ENCODE measurements at regions not wholly inside any gene's neighbourhood (a gene's known extent, or its start where the extent isn't known, plus 50 kb on each side); places are given as distances from the start of the nearest gene placed in this dataset.

GRCh38 chr5:111952555-111952954 lies 195.6 kb upstream of the NREP start:
- Histone ChIP-seq H3K36me3 (replicated peaks in 1 of 2; ENCODE audit: control insufficient read depth in 2 of 2, insufficient read depth in 2 of 2, low read length in 2 of 2) (no peaks in the 10 kb centered on the region), H2BK12ac (ENCODE audit: low read length) (no peak overlapping the region), H3K79me1 (ENCODE audit: low read depth, low read length) (no peaks in the 10 kb centered on the region), H2BK15ac (ENCODE audit: low read length) (no peak overlapping the region), H3K23ac (ENCODE audit: low read depth, low read length, poor library complexity) (no peak overlapping the region), H3K4me3 (ENCODE audit: low read length in 2 of 2) (no peak overlapping the region), H3K27ac (replicated peaks; ENCODE audit: low read length) (no peak overlapping the region), H3K4me2 (ENCODE audit: insufficient read depth, low read length, poor library complexity, severe bottlenecking) (no peak overlapping the region), H4K91ac (ENCODE audit: low read depth, low read length, poor library complexity) (no peak overlapping the region), H3K14ac (ENCODE audit: low read length) (no peak overlapping the region), H3K18ac (ENCODE audit: low read length) (no peak overlapping the region), H2BK120ac (ENCODE audit: low read depth, low read length) (no peak overlapping the region), H4K8ac (ENCODE audit: low read depth, low read length) (no peak overlapping the region), H3K27me3 (ENCODE audit: control insufficient read depth in 3 of 3, insufficient read depth in 3 of 3, low read depth in 1 of 3, low read length in 3 of 3) (no peaks in the 10 kb centered on the region), H2BK5ac (ENCODE audit: low read length) (no peak overlapping the region), H2AFZ (ENCODE audit: low read length) (no peak overlapping the region), H3K9me3 (replicated peaks in 1 of 2; ENCODE audit: control insufficient read depth in 2 of 2, insufficient read depth in 1 of 2, low read depth in 1 of 2, low read length in 2 of 2) (no peaks in the 10 kb centered on the region), H3K4me1 (ENCODE audit: control insufficient read depth in 2 of 2, insufficient read depth in 1 of 2, low read depth in 1 of 2, low read length in 2 of 2) (no peaks in the 10 kb centered on the region), H2AK5ac (ENCODE audit: low read depth, low read length) (no peak overlapping the region), H3K4ac (ENCODE audit: low read length) (no peak overlapping the region), H3K9ac (ENCODE audit: low read depth, low read length, poor library complexity) (no peak overlapping the region)
- no CpG with 5 or more reads among the region's 2 CpGs for WGBS, 2 donors (ENCODE audit: extremely low coverage in 2 of 2, insufficient read length in 2 of 2, insufficient replicate concordance in 1 of 2)
- no peak for DNase-seq (ENCODE audit: low spot score)

GRCh38 chr5:111950660-111951059 lies 193.7 kb upstream of the NREP start:
- no peaks in the 10 kb centered on the region for H3K4me1 ChIP-seq (ENCODE audit: control insufficient read depth in 2 of 2, insufficient read depth in 1 of 2, low read depth in 1 of 2, low read length in 2 of 2)

DNA sequence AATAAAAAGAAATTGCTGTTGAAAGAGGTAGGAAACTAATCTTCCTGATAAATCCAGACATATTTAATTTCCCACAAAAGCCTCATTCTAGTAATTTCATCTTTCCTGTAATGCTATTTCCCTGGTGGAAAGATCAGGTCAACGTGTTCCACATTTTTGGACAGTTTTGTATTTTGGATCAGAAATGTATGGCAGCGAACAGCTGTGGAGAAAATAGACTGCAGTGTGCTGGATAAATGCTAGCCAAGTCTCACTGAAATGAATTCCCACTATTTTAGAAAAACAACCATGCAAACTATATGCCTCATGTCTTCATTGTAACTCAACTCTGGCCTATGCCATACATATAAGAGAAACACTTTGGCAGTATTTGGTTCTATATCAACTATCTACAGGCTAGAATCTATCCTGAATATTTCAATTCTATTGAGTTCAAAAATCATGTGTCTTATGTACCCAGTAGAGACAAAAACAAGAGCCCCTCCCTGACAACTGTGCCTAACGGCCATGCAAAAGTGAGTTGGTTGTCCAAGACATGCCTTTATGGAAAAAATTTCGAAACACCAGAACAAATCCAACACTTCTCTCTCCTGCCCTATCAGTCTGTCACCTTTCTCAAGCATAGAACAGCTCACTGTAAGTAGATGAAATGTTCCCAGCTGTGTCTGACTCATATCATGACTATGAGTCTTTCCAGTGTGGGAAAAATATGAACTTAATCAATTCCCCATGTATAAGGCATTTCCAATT lies 191.3 kb upstream of the NREP start:
- H2AFZ ChIP-seq (ENCODE audit: low read length), result no peak overlapping the region
- no CpG with 5 or more reads among the region's 4 CpGs for WGBS, 2 donors (ENCODE audit: extremely low coverage in 2 of 2, insufficient read length in 2 of 2, insufficient replicate concordance in 1 of 2)
- H3K14ac ChIP-seq (ENCODE audit: low read length), result no peak overlapping the region
- no peak overlapping the region for H3K27ac ChIP-seq (replicated peaks; ENCODE audit: low read length)
- no peak overlapping the region for H3K4me2 ChIP-seq (ENCODE audit: insufficient read depth, low read length, poor library complexity, severe bottlenecking)
- no peak overlapping the region for H2BK5ac ChIP-seq (ENCODE audit: low read length)
- H2BK12ac ChIP-seq (ENCODE audit: low read length), result no peak overlapping the region
- no peaks in the 10 kb centered on the region for H3K9me3 ChIP-seq (replicated peaks in 1 of 2; ENCODE audit: control insufficient read depth in 2 of 2, insufficient read depth in 1 of 2, low read depth in 1 of 2, low read length in 2 of 2)
- DNase-seq (ENCODE audit: low spot score), result no peak
- no peak overlapping the region for H4K91ac ChIP-seq (ENCODE audit: low read depth, low read length, poor library complexity)
- no peak overlapping the region for H3K9ac ChIP-seq (ENCODE audit: low read depth, low read length, poor library complexity)
- no peaks in the 10 kb centered on the region for H3K79me1 ChIP-seq (ENCODE audit: low read depth, low read length)
- no peak overlapping the region for H2BK120ac ChIP-seq (ENCODE audit: low read depth, low read length)
- no peaks in the 10 kb centered on the region for H3K27me3 ChIP-seq (ENCODE audit: control insufficient read depth in 3 of 3, insufficient read depth in 3 of 3, low read depth in 1 of 3, low read length in 3 of 3)
- no peak overlapping the region for H2AK5ac ChIP-seq (ENCODE audit: low read depth, low read length)
- H2BK15ac ChIP-seq (ENCODE audit: low read length), result no peak overlapping the region
- H3K4ac ChIP-seq (ENCODE audit: low read length), result no peak overlapping the region
- H3K36me3 ChIP-seq (replicated peaks in 1 of 2; ENCODE audit: control insufficient read depth in 2 of 2, insufficient read depth in 2 of 2, low read length in 2 of 2), result no peaks in the 10 kb centered on the region
- no peak overlapping the region for H3K18ac ChIP-seq (ENCODE audit: low read length)
- H3K4me3 ChIP-seq (ENCODE audit: low read length in 2 of 2), result no peak overlapping the region
- no peaks in the 10 kb centered on the region for H3K4me1 ChIP-seq (ENCODE audit: control insufficient read depth in 2 of 2, insufficient read depth in 1 of 2, low read depth in 1 of 2, low read length in 2 of 2)
- no peak overlapping the region for H3K23ac ChIP-seq (ENCODE audit: low read depth, low read length, poor library complexity)
- H4K8ac ChIP-seq (ENCODE audit: low read depth, low read length), result no peak overlapping the region

More at GRCh38 chr5:111950660-111951059, 193.7 kb upstream of the NREP start:
- H3K27me3 ChIP-seq (ENCODE audit: control insufficient read depth in 3 of 3, insufficient read depth in 3 of 3, low read depth in 1 of 3, low read length in 3 of 3), result no peaks in the 10 kb centered on the region
- no peak overlapping the region for H2AK5ac ChIP-seq (ENCODE audit: low read depth, low read length)
- no peak overlapping the region for H2BK5ac ChIP-seq (ENCODE audit: low read length)
- H3K9ac ChIP-seq (ENCODE audit: low read depth, low read length, poor library complexity), result no peak overlapping the region
- H4K8ac ChIP-seq (ENCODE audit: low read depth, low read length), result no peak overlapping the region
- no peak overlapping the region for H3K4ac ChIP-seq (ENCODE audit: low read length)
- no peak overlapping the region for H3K27ac ChIP-seq (replicated peaks; ENCODE audit: low read length)
- no peaks in the 10 kb centered on the region for H3K79me1 ChIP-seq (ENCODE audit: low read depth, low read length)
- no peak overlapping the region for H3K4me3 ChIP-seq (ENCODE audit: low read length in 2 of 2)
- H3K4me2 ChIP-seq (ENCODE audit: insufficient read depth, low read length, poor library complexity, severe bottlenecking), result no peak overlapping the region
- no CpG with 5 or more reads among the region's 1 CpG for WGBS, 2 donors (ENCODE audit: extremely low coverage in 2 of 2, insufficient read length in 2 of 2, insufficient replicate concordance in 1 of 2)
- H3K23ac ChIP-seq (ENCODE audit: low read depth, low read length, poor library complexity), result no peak overlapping the region
- H3K36me3 ChIP-seq (replicated peaks in 1 of 2; ENCODE audit: control insufficient read depth in 2 of 2, insufficient read depth in 2 of 2, low read length in 2 of 2), result no peaks in the 10 kb centered on the region
- no peak overlapping the region for H2BK12ac ChIP-seq (ENCODE audit: low read length)
- H2BK15ac ChIP-seq (ENCODE audit: low read length), result no peak overlapping the region
- no peaks in the 10 kb centered on the region for H3K9me3 ChIP-seq (replicated peaks in 1 of 2; ENCODE audit: control insufficient read depth in 2 of 2, insufficient read depth in 1 of 2, low read depth in 1 of 2, low read length in 2 of 2)
- no peak overlapping the region for H4K91ac ChIP-seq (ENCODE audit: low read depth, low read length, poor library complexity)
- no peak overlapping the region for H3K14ac ChIP-seq (ENCODE audit: low read length)
- H2BK120ac ChIP-seq (ENCODE audit: low read depth, low read length), result no peak overlapping the region
- no peak overlapping the region for H3K18ac ChIP-seq (ENCODE audit: low read length)
- H2AFZ ChIP-seq (ENCODE audit: low read length), result no peak overlapping the region
- no peak for DNase-seq (ENCODE audit: low spot score)

DNA sequence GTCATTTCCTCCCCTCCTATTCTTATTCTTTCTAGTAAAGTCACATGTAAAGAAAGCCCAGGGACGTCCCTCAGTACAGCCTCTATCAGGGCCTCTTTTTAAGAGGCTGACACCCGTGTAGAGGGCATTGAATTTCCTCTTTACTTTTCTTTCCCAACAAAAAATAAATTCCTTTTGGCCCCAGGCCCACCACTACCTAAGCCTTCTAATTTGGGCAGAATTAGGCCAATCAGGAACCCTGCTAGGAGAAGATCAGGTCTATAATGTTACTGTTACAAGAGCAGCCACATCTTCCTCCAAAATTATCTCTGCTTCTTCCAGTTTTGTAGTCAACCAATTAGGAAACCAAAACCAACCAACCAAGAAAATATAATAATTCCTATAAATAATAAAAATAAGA lies 189.6 kb upstream of the NREP start:
- Histone ChIP-seq H2BK120ac (ENCODE audit: low read depth, low read length) (no peak overlapping the region), H3K18ac (ENCODE audit: low read length) (no peak overlapping the region), H3K23ac (ENCODE audit: low read depth, low read length, poor library complexity) (no peak overlapping the region), H3K79me1 (ENCODE audit: low read depth, low read length) (no peaks in the 10 kb centered on the region), H2BK5ac (ENCODE audit: low read length) (no peak overlapping the region), H3K4me2 (ENCODE audit: insufficient read depth, low read length, poor library complexity, severe bottlenecking) (no peak overlapping the region), H2AK5ac (ENCODE audit: low read depth, low read length) (no peak overlapping the region), H2BK15ac (ENCODE audit: low read length) (no peak overlapping the region), H2AFZ (ENCODE audit: low read length) (no peak overlapping the region), H4K8ac (ENCODE audit: low read depth, low read length) (no peak overlapping the region), H3K36me3 (replicated peaks in 1 of 2; ENCODE audit: control insufficient read depth in 2 of 2, insufficient read depth in 2 of 2, low read length in 2 of 2) (no peaks in the 10 kb centered on the region), H3K4me3 (ENCODE audit: low read length in 2 of 2) (no peak overlapping the region), H3K14ac (ENCODE audit: low read length) (no peak overlapping the region), H3K9me3 (replicated peaks in 1 of 2; ENCODE audit: control insufficient read depth in 2 of 2, insufficient read depth in 1 of 2, low read depth in 1 of 2, low read length in 2 of 2) (no peaks in the 10 kb centered on the region), H4K91ac (ENCODE audit: low read depth, low read length, poor library complexity) (no peak overlapping the region), H3K27me3 (ENCODE audit: control insufficient read depth in 3 of 3, insufficient read depth in 3 of 3, low read depth in 1 of 3, low read length in 3 of 3) (no peaks in the 10 kb centered on the region), H3K4ac (ENCODE audit: low read length) (no peak overlapping the region), H3K4me1 (ENCODE audit: control insufficient read depth in 2 of 2, insufficient read depth in 1 of 2, low read depth in 1 of 2, low read length in 2 of 2) (no peaks in the 10 kb centered on the region), H2BK12ac (ENCODE audit: low read length) (no peak overlapping the region), H3K27ac (replicated peaks; ENCODE audit: low read length) (no peak overlapping the region), H3K9ac (ENCODE audit: low read depth, low read length, poor library complexity) (no peak overlapping the region)
- WGBS, 2 donors (ENCODE audit: extremely low coverage in 2 of 2, insufficient read length in 2 of 2, insufficient replicate concordance in 1 of 2), result no CpG with 5 or more reads among the region's 2 CpGs
- DNase-seq (ENCODE audit: low spot score), result no peak
